Smooth muscle cell (in vitro differentiated cells): ENCODE measurements at regions not wholly inside any gene's neighbourhood (a gene's known extent, or its start where the extent isn't known, plus 50 kb on each side); places are given as distances from the start of the nearest gene placed in this dataset.

Source experiments
- DNase-seq: peaks from one replicate; lab custom pipeline; 2025; ENCODE audit not compliant: unreplicated experiment; lab: John Stamatoyannopoulos, UW
- H2AFZ ChIP-seq: fragments of 200-600 bp; sonication (generic); 2 replicates; pipeline ENCODE4 v1.6.0; 2016; ENCODE audit warnings: antibody characterized with exemption, low read depth, mild to moderate bottlenecking
- H3F3A ChIP-seq: fragments of 200-600 bp; sonication (generic); 2 replicates; pipeline ENCODE4 v1.6.0; 2017; ENCODE audit warnings: antibody characterized with exemption, low read depth
- H3K27ac ChIP-seq: fragments of 200-600 bp; sonication (generic); 2 replicates; pipeline ENCODE4 v1.5.1; 2016; ENCODE audit warnings: low read depth, mild to moderate bottlenecking
- H3K27me3 ChIP-seq: fragments of 200-600 bp; sonication (generic); 2 replicates; pipeline ENCODE4 v1.6.1; 2016; ENCODE audit warnings: low read depth, mild to moderate bottlenecking
- H3K36me3 ChIP-seq: fragments of 200-600 bp; sonication (generic); 2 replicates; pipeline ENCODE4 v1.5.1; 2016; ENCODE audit warnings: low read depth
- H3K4me1 ChIP-seq: fragments of 200-600 bp; sonication (generic); 2 replicates; pipeline ENCODE4 v1.5.1; 2016; ENCODE audit warnings: low read depth
- H3K4me2 ChIP-seq: fragments of 200-600 bp; sonication (generic); 2 replicates; pipeline ENCODE4 v1.6.0; 2016; ENCODE audit warnings: mild to moderate bottlenecking
- H3K4me3 ChIP-seq: fragments of 200-600 bp; sonication (generic); 2 replicates; pipeline ENCODE4 v1.5.1; 2016; ENCODE audit warnings: mild to moderate bottlenecking
- H3K79me2 ChIP-seq: fragments of 200-600 bp; sonication (generic); 2 replicates; pipeline ENCODE4 v1.6.0; 2016; ENCODE audit warnings: low read depth, mild to moderate bottlenecking
- H3K9ac ChIP-seq: fragments of 200-600 bp; sonication (generic); 2 replicates; pipeline ENCODE4 v1.6.0; 2016; ENCODE audit warnings: low read depth
- H3K9me3 ChIP-seq: fragments of 200-600 bp; sonication (generic); replicated peaks from 2 replicates; pipeline ENCODE4 v1.5.1; 2016; ENCODE audit warnings: low read depth
- H4K20me1 ChIP-seq: fragments of 200-600 bp; sonication (generic); 2 replicates; pipeline ENCODE4 v1.6.0; 2016; ENCODE audit warnings: low read depth
- WGBS: methylation state at CpG from one replicate; pipeline ENCODE4 v1.1.7; 2016; ENCODE audit warnings: low lambda C conversion rate; 5-methylcytosine and 5-hydroxymethylcytosine counted together
- TF ChIP-seq, protein P1 (sequence below): fragments of 200-600 bp; sonication (generic); IDR thresholded peaks from 2 replicates; pipeline ENCODE4 v1.5.1; 2017; ENCODE audit warnings: borderline replicate concordance, mild to moderate bottlenecking, antibody characterized with exemption; ENCODE audit not compliant: insufficient read depth, poor library complexity, severe bottlenecking

DNA sequence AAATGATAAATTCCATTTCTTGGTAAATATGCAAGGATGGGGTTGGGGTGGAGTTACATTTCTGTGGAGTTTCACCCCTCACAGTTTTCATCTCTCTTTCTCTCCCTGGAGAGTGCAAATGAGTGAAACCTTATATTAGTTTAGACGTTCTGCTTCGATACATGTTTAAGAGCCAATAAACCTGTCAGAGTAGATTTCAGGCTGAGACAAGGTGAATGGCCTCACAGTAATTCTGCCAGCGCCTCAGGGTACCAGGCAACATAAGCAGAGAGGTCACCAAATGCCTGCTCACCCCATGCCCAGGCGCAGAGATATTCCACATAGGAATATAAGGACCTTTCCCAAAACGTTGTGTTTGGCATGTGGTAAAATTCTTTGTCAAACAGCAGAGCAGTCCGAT lies 154.9 kb upstream of the VLDLR start:
- Histone ChIP-seq H3K79me2 (no peaks in the 10 kb centered on the region), H3K27me3 (no peaks in the 10 kb centered on the region), H2AFZ (no peak overlapping the region), H3K4me2 (no peak overlapping the region), H4K20me1 (no peaks in the 10 kb centered on the region), H3K27ac (peak overlapping the region; percentile 31), H3K36me3 (no peaks in the 10 kb centered on the region), H3K4me3 (no peak overlapping the region), H3F3A (no peaks in the 10 kb centered on the region), H3K9ac (no peak overlapping the region), H3K4me1 (peaks cover 8% of the 10 kb centered on the region), H3K9me3 (no peaks in the 10 kb centered on the region)
- WGBS: 71% methylated on average over 6 of the region's 6 CpGs
- TF ChIP-seq, protein P1, sequence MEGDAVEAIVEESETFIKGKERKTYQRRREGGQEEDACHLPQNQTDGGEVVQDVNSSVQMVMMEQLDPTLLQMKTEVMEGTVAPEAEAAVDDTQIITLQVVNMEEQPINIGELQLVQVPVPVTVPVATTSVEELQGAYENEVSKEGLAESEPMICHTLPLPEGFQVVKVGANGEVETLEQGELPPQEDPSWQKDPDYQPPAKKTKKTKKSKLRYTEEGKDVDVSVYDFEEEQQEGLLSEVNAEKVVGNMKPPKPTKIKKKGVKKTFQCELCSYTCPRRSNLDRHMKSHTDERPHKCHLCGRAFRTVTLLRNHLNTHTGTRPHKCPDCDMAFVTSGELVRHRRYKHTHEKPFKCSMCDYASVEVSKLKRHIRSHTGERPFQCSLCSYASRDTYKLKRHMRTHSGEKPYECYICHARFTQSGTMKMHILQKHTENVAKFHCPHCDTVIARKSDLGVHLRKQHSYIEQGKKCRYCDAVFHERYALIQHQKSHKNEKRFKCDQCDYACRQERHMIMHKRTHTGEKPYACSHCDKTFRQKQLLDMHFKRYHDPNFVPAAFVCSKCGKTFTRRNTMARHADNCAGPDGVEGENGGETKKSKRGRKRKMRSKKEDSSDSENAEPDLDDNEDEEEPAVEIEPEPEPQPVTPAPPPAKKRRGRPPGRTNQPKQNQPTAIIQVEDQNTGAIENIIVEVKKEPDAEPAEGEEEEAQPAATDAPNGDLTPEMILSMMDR: no peak
- DNase-seq: no peak

DNA sequence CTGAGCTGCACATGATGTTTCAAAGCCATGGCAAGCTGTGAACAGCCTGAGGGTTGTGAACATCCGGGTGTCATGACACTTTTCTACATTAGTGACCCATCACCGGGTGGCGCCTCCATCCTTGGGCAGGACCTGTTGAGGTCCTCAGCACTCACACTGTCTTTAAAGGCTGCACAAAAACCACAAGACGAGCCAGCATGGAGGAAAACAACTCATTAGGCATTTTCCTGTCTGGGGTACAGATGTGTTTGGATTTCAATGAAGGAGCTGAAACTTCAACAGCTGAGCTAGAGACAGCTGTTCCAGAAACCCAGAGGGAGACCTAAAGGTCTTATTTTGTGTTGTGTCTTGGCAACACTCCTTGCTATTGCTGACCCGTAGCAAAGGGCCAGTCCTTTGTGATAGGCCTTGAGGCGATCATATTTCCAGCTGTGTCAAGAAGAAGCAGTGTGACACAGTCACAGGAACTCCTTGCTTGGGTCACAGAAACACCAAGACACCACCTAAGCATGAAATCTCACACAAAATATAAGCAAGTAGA lies 151.8 kb upstream of the VLDLR start:
- Histone ChIP-seq H4K20me1 (no peaks in the 10 kb centered on the region), H3K27ac (no peak overlapping the region), H2AFZ (no peak overlapping the region), H3K4me1 (peaks cover 8% of the 10 kb centered on the region), H3K27me3 (no peaks in the 10 kb centered on the region), H3K79me2 (no peaks in the 10 kb centered on the region), H3K36me3 (no peaks in the 10 kb centered on the region), H3K4me3 (no peak overlapping the region), H3F3A (no peaks in the 10 kb centered on the region), H3K9me3 (no peaks in the 10 kb centered on the region), H3K4me2 (no peak overlapping the region), H3K9ac (no peak overlapping the region)
- DNase-seq: no peak
- WGBS: 56% methylated on average over 6 of the region's 6 CpGs
- TF ChIP-seq, protein P1: peak; percentile 10

DNA sequence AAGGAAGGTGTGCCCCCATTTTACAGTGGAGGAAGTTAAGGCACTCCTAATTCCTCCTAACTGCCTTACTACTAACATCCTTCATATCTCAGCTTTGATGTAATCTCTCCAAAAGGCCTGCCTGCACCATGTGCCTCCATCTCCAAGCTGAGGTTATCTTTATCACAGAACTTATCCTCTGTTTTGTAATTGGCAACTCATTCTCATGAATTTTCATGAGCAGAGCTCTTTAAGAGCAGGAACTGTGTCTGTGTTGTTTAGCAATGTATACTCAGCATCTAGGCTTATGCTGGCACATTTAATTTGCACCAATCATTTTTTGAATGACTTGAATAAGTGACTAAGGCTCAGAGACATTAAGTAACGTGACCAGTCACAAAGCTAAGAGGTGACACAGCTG lies 147.9 kb upstream of the VLDLR start:
- TF ChIP-seq, protein P1: no peak
- Histone ChIP-seq H3K4me2 (no peak overlapping the region), H3K27me3 (no peaks in the 10 kb centered on the region), H3K4me1 (peaks cover 8% of the 10 kb centered on the region), H4K20me1 (no peaks in the 10 kb centered on the region), H3K9me3 (no peaks in the 10 kb centered on the region), H3K27ac (no peak overlapping the region), H3K9ac (no peak overlapping the region), H3F3A (no peaks in the 10 kb centered on the region), H3K4me3 (no peak overlapping the region), H2AFZ (no peak overlapping the region), H3K36me3 (no peaks in the 10 kb centered on the region), H3K79me2 (no peaks in the 10 kb centered on the region)
- WGBS: 62% methylated on average over 1 of the region's 1 CpG
- DNase-seq: no peak

DNA sequence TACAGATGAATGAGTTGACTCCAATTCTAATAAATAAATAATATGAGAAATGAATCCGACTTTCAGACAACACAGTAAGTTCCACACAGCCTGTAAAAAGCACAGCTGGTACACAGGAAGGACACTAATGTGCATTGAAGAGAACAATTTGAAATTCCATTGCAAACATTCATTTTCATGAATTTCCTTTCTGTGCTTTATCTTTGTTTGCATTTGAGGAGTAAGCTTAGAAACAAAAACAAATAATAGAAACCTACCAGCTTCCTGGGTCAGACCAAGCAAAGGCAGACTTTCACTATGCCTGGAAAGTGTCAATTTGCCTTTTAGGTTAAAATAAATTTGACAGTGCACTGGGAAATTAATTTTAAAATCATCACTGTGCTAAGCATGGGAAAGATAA lies 143.8 kb upstream of the VLDLR start:
- DNase-seq: no peak
- Histone ChIP-seq H3F3A (no peaks in the 10 kb centered on the region), H3K27ac (no peak overlapping the region), H3K4me3 (no peak overlapping the region), H4K20me1 (no peaks in the 10 kb centered on the region), H3K4me2 (no peak overlapping the region), H3K4me1 (no peaks in the 10 kb centered on the region), H3K9ac (no peak overlapping the region), H3K9me3 (no peaks in the 10 kb centered on the region), H3K79me2 (no peaks in the 10 kb centered on the region), H3K27me3 (no peaks in the 10 kb centered on the region), H2AFZ (no peak overlapping the region), H3K36me3 (no peaks in the 10 kb centered on the region)
- TF ChIP-seq, protein P1: no peak
- WGBS: 65% methylated on average over 1 of the region's 1 CpG
